Ishikawa (cell line): ENCODE measurements at regions not wholly inside any gene's neighbourhood (a gene's known extent, or its start where the extent isn't known, plus 50 kb on each side); places are given as distances from the start of the nearest gene placed in this dataset.

ENCODE experiments used
- CEBPB ChIP-seq: IDR thresholded peaks from 2 replicates; pipeline ENCODE4 v1.6.1; 2012
- EGR1 ChIP-seq: IDR thresholded peaks from 2 replicates; pipeline ENCODE4 v1.6.1; 2012
- EP300 ChIP-seq: IDR thresholded peaks from 2 replicates; pipeline ENCODE4 v1.6.1; 2012; ENCODE audit warnings: borderline replicate concordance
- FOXM1 ChIP-seq: IDR thresholded peaks from 2 replicates; pipeline ENCODE4 v1.6.1; 2012; ENCODE audit warnings: low read depth, borderline replicate concordance
- RAD21 ChIP-seq: IDR thresholded peaks from 2 replicates; pipeline ENCODE4 v1.6.1; 2012; ENCODE audit warnings: low read depth
- REST ChIP-seq: IDR thresholded peaks from 2 replicates; pipeline ENCODE4 v1.6.1; 2012; ENCODE audit warnings: low read depth, mild to moderate bottlenecking
- TCF12 ChIP-seq: IDR thresholded peaks from 2 replicates; pipeline ENCODE4 v1.6.1; 2012; ENCODE audit warnings: low read depth
- YY1 ChIP-seq: IDR thresholded peaks from 2 replicates; pipeline ENCODE4 v1.6.1; 2012; ENCODE audit warnings: low read depth

DNA sequence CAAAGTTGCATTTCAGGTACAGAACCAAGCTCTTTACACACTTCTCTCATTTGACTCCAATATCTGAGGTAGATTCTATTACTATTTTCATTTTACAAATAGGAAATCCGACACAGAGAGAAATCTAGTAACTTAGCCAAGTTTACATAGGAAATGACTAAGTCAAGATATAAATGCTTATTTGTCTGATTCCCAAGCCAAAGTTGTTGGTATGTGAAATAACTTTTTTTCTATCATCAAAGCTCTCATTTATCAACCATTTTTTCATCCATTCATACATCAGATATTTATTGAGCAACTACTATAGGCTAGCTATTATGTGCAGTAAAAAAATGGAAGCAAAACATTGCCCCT, 89.2 kb upstream of the MITF start:
- no peak for TF ChIP-seq CEBPB
- no peak for TF ChIP-seq REST
- no peak for TF ChIP-seq FOXM1
- no peak for TF ChIP-seq EP300
- TF ChIP-seq YY1 = no peak
- no peak for TF ChIP-seq RAD21
- TF ChIP-seq TCF12 = no peak
- TF ChIP-seq EGR1 = no peak
